ENCODE measurements at regions not wholly inside any gene's neighbourhood (a gene's known extent, or its start where the extent isn't known, plus 50 kb on each side); places are given as distances from the start of the nearest gene placed in this dataset.
"Not testable (repeated sequence)": the region's sequence is repeated elsewhere in the genome, so short reads cannot be mapped to it uniquely, and the experiment has no call there.

- Mint-ChIP-seq H3K9me3 (no peaks in the 10 kb centered on the region), H3K4me3 (no peak overlapping the region), H3K4me1 (no peaks in the 10 kb centered on the region), H3K27ac (no peak overlapping the region), H3K27me3 (ENCODE audit: insufficient read depth) (no peaks in the 10 kb centered on the region), H3K36me3 (ENCODE audit: low read depth) (no peaks in the 10 kb centered on the region)
- Histone ChIP-seq H3K27ac (ENCODE audit: low read depth, low read length) (no peak overlapping the region), H3K4me3 (ENCODE audit: low read length) (no peak overlapping the region), H3K9ac (ENCODE audit: extremely low read depth, low read length, poor library complexity, severe bottlenecking) (no peak overlapping the region), H3K36me3 (ENCODE audit: control insufficient read depth, insufficient read depth, low read length) (no peaks in the 10 kb centered on the region), H3K27me3 (ENCODE audit: control insufficient read depth, insufficient read depth, low read length, poor library complexity, severe bottlenecking) (no peaks in the 10 kb centered on the region), H3K4me1 (ENCODE audit: control insufficient read depth, insufficient read depth, low read length) (no peaks in the 10 kb centered on the region), H3K9me3 (ENCODE audit: control insufficient read depth, low read length) (no peaks in the 10 kb centered on the region)
- 73 to 100% methylated on average over 1 of the region's 1 CpG for WGBS, 2 experiments (ENCODE audit: insufficient coverage in 1 of 2, insufficient read length in 1 of 2)
- DNase-seq, result no peak
- TF ChIP-seq CTCF (conservative IDR thresholded peaks at IDR 0.05), result no peak
These were observed 1133.9 kb upstream of the LRRTM3 start for GRCh38 chr10:65791979-65792378.

- no peak overlapping the region for H3K27ac Mint-ChIP-seq
- WGBS, 2 experiments (ENCODE audit: insufficient coverage in 1 of 2, insufficient read length in 1 of 2), result 97 to 100% methylated on average over 3 to 4 of the region's 4 CpGs
- H3K9me3 Mint-ChIP-seq, result no peaks in the 10 kb centered on the region
- TF ChIP-seq CTCF (conservative IDR thresholded peaks at IDR 0.05), result no peak
- Histone ChIP-seq H3K4me3 (ENCODE audit: low read length) (no peak overlapping the region), H3K27me3 (ENCODE audit: control insufficient read depth, insufficient read depth, low read length, poor library complexity, severe bottlenecking) (no peaks in the 10 kb centered on the region), H3K27ac (ENCODE audit: low read depth, low read length) (no peak overlapping the region), H3K4me1 (ENCODE audit: control insufficient read depth, insufficient read depth, low read length) (no peaks in the 10 kb centered on the region), H3K9ac (ENCODE audit: extremely low read depth, low read length, poor library complexity, severe bottlenecking) (no peak overlapping the region), H3K36me3 (ENCODE audit: control insufficient read depth, insufficient read depth, low read length) (no peaks in the 10 kb centered on the region), H3K9me3 (ENCODE audit: control insufficient read depth, low read length) (no peaks in the 10 kb centered on the region)
- no peaks in the 10 kb centered on the region for H3K27me3 Mint-ChIP-seq (ENCODE audit: insufficient read depth)
- H3K4me3 Mint-ChIP-seq, result no peak overlapping the region
- no peak for DNase-seq
- H3K4me1 Mint-ChIP-seq, result no peaks in the 10 kb centered on the region
- H3K36me3 Mint-ChIP-seq (ENCODE audit: low read depth), result no peaks in the 10 kb centered on the region
These were observed 1132.0 kb upstream of the LRRTM3 start for GRCh38 chr10:65793738-65794425.

- H3K9me3 ChIP-seq (ENCODE audit: control insufficient read depth, low read length); H3K4me3 Mint-ChIP-seq; H3K36me3 Mint-ChIP-seq (ENCODE audit: low read depth); H3K27me3 Mint-ChIP-seq (ENCODE audit: insufficient read depth); H3K4me1 Mint-ChIP-seq; H3K27me3 ChIP-seq (ENCODE audit: control insufficient read depth, insufficient read depth, low read length, poor library complexity, severe bottlenecking); H3K4me3 ChIP-seq (ENCODE audit: low read length); H3K36me3 ChIP-seq (ENCODE audit: control insufficient read depth, insufficient read depth, low read length); H3K27ac Mint-ChIP-seq; H3K9me3 Mint-ChIP-seq; H3K4me1 ChIP-seq (ENCODE audit: control insufficient read depth, insufficient read depth, low read length); H3K9ac ChIP-seq (ENCODE audit: extremely low read depth, low read length, poor library complexity, severe bottlenecking); H3K27ac ChIP-seq (ENCODE audit: low read depth, low read length); DNase-seq: not testable (repeated sequence)
- 95 to 96% methylated on average over 16 to 19 of the region's 19 CpGs for WGBS, 2 experiments (ENCODE audit: insufficient coverage in 1 of 2, insufficient read length in 1 of 2)
These were observed 1131.0 kb upstream of the LRRTM3 start for GRCh38 chr10:65794861-65795260.

- no peaks in the 10 kb centered on the region for H3K36me3 Mint-ChIP-seq (ENCODE audit: low read depth)
- no peak overlapping the region for H3K27ac Mint-ChIP-seq
- Histone ChIP-seq H3K4me3 (ENCODE audit: low read length) (no peak overlapping the region), H3K9ac (ENCODE audit: extremely low read depth, low read length, poor library complexity, severe bottlenecking) (no peak overlapping the region), H3K27me3 (ENCODE audit: control insufficient read depth, insufficient read depth, low read length, poor library complexity, severe bottlenecking) (no peaks in the 10 kb centered on the region), H3K9me3 (ENCODE audit: control insufficient read depth, low read length) (no peaks in the 10 kb centered on the region), H3K36me3 (ENCODE audit: control insufficient read depth, insufficient read depth, low read length) (no peaks in the 10 kb centered on the region), H3K27ac (ENCODE audit: low read depth, low read length) (no peak overlapping the region), H3K4me1 (ENCODE audit: control insufficient read depth, insufficient read depth, low read length) (no peaks in the 10 kb centered on the region)
- no peak for DNase-seq
- H3K4me3 Mint-ChIP-seq, result no peak overlapping the region
- H3K4me1 Mint-ChIP-seq, result no peaks in the 10 kb centered on the region
- no peaks in the 10 kb centered on the region for H3K27me3 Mint-ChIP-seq (ENCODE audit: insufficient read depth)
- no peaks in the 10 kb centered on the region for H3K9me3 Mint-ChIP-seq
- WGBS, 2 experiments (ENCODE audit: insufficient coverage in 1 of 2, insufficient read length in 1 of 2), result 78 to 84% methylated on average over 2 of the region's 2 CpGs
- TF ChIP-seq CTCF (conservative IDR thresholded peaks at IDR 0.05), result no peak
These were observed 1129.4 kb upstream of the LRRTM3 start for GRCh38 chr10:65796472-65796871.
